HFF-Myc (cell line): ENCODE measurements at regions not wholly inside any gene's neighbourhood (a gene's known extent, or its start where the extent isn't known, plus 50 kb on each side); places are given as distances from the start of the nearest gene placed in this dataset.

Experiments
- DNase-seq: peaks from one replicate; pipeline ENCODE4 v3.0.0-alpha.2; 2011; ENCODE audit warnings: low read depth; ENCODE audit errors: extremely low read depth
- H3K4me3 ChIP-seq: replicated peaks from 2 replicates; pipeline ENCODE4 v1.5.1; 2011; ENCODE audit warnings: low read depth, mild to moderate bottlenecking, control low read depth, low read length
- TF ChIP-seq, protein P1 (sequence below): IDR thresholded peaks from 2 replicates; pipeline ENCODE4 v1.5.1; 2012; ENCODE audit warnings: mild to moderate bottlenecking, low read depth, low read length, control low read depth; ENCODE audit errors: missing control alignments

DNA sequence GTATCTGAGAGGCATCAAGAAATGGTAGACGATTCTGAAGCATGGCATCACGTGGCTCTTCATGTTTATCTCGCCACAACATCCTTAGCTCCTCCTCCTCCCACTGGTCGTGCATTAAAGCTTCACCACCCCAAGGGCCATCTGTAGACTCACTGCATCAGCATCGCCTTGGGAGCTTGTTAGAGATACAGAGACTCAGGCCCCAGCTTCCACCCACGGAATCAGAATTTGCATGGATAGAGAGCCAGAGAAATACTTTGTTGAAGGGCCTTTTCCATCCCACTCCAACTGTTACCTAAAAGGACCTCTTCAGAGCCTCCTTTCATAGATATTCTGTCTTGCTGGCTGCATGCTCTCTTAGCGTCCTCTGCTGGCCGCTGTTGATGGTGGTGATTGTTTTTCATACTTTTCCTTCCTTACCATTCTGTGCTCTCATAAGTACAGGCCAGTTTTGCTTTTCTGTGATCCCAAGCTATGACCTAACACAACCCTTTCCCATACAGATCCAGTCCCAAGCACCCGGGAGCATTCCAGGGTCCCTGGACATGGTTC, 1049.4 kb upstream of the EEF2KMT start:
- no peak overlapping the region for H3K4me3 ChIP-seq
- no peak for DNase-seq
- TF ChIP-seq, protein P1, sequence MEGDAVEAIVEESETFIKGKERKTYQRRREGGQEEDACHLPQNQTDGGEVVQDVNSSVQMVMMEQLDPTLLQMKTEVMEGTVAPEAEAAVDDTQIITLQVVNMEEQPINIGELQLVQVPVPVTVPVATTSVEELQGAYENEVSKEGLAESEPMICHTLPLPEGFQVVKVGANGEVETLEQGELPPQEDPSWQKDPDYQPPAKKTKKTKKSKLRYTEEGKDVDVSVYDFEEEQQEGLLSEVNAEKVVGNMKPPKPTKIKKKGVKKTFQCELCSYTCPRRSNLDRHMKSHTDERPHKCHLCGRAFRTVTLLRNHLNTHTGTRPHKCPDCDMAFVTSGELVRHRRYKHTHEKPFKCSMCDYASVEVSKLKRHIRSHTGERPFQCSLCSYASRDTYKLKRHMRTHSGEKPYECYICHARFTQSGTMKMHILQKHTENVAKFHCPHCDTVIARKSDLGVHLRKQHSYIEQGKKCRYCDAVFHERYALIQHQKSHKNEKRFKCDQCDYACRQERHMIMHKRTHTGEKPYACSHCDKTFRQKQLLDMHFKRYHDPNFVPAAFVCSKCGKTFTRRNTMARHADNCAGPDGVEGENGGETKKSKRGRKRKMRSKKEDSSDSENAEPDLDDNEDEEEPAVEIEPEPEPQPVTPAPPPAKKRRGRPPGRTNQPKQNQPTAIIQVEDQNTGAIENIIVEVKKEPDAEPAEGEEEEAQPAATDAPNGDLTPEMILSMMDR: no peak

DNA sequence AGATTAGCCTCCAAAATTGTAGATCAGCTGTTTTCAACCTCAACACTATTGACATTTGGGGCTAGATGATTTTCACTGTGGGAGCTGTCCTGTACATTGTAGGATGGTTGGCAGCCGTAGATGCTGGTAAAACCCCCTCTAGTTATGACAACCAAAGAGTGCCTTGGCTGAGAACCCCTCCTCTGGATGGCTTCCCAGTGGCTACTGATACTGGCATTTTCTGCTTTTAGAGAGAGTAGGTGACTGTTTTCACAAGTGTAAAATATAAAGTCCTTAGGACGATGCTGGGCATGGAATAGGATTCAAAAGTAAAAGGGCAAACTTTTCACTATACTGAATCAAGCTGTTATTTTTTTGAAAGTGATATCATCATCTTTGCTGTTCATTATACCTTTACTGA, 1048.8 kb upstream of the EEF2KMT start:
- TF ChIP-seq, protein P1: no peak
- DNase-seq: no peak

DNA sequence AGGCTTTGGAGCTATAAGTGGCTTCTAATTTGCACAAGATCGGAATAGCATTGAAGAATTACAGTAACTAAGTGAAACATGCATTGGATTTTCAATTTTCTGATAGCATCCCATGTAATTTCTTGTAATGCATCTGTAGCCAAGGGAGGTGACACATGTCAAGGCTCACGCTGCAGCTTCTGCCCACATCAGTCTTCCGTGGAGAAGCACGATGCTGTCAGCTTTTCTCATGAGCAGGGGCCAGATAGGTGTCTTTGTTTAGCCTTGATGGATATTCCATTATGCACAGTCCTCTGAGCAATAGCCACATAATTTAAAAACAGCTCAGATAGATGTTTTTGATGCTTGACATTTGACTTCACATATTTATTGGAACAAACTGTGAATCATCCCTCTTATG, 1046.9 kb upstream of the EEF2KMT start:
- H3K4me3 ChIP-seq: no peak overlapping the region
- TF ChIP-seq, protein P1: no peak
- DNase-seq: no peak

More for the DNA sequence above, 1048.8 kb upstream of the EEF2KMT start:
- no peak overlapping the region for H3K4me3 ChIP-seq

DNA sequence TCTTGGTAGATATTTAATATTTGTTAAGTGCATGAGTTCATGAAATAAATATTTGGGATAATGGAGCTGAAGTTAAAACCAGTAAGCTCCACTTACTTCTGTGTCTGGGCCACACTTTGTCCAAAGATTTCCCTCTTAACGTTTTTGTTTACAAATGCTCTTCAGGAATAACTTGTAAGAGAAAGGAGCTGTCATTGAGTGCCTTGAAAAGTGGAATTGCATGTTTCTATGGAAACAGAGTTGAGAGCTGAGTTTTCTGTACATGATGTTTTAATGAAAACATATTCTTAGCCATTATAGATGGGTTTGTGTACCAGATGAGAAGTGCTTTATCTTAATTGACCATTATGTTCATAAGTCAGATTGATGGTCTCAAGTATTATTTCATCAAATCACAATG, 1045.4 kb upstream of the EEF2KMT start:
- TF ChIP-seq, protein P1: no peak
- H3K4me3 ChIP-seq: no peak overlapping the region
- no peak for DNase-seq

DNA sequence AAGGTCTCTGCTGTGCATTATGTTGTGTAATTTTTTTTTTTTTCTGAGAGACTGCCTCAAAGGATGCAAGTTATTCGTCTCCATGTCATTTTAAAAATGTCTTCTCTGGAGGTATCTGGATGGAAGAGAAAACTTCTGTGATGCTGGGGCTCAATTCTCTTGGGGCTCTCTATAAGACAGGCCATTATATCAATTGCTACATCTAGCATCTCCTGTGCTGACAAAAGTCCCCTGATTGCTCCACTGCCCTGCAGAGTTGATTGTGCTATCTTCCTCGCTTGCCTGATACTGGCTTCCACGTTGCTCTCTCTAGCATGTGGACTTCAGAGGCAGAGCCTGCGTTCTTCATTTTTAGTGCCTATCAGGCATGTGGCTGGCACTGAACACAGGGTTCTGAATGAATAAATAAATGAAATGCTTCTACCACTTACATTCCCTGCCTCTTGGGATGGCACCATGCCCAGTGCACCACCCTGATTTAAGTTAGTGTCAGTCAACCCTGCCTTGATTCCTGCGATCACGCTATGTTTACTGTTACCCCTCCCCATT, 1035.5 kb upstream of the EEF2KMT start:
- TF ChIP-seq, protein P1: no peak
- no peak overlapping the region for H3K4me3 ChIP-seq
- no peak for DNase-seq

DNA sequence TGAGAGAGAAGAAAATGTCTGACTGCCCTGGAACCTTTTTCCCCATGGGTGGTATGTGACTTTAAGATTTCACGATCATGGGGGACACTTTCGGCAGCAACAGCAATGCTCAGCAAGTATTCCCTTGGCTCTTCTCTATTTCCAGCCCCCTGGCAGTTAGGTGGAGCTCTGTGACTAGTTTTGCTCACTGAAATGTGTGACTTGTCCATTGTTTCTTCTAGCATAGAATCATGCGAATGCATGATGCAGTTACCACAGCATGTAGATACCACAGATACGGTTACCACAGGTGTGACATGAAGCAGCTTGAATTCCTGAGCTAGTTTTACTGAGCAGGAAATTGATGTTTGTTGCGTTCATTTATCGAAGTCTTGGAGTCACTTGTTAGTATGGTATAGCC, 1034.5 kb upstream of the EEF2KMT start:
- no peak overlapping the region for H3K4me3 ChIP-seq
- TF ChIP-seq, protein P1: no peak
- no peak for DNase-seq
